ENCODE measurements at regions not wholly inside any gene's neighbourhood (a gene's known extent, or its start where the extent isn't known, plus 50 kb on each side); places are given as distances from the start of the nearest gene placed in this dataset.

GRCh38 chr2:64212801-64213321, 68.6 kb upstream of the PELI1 start:
- no peak for TF ChIP-seq POLR2AphosphoS5 (IDR thresholded peaks at IDR 0.05; ENCODE audit: low read depth, low read length)
- TF ChIP-seq POLR2A (IDR thresholded peaks at IDR 0.05; ENCODE audit: low read depth, low read length), result 0 out of 2 replicates have a peak, but pooled peaks have one; percentile 38
